ENCODE measurements at regions not wholly inside any gene's neighbourhood (a gene's known extent, or its start where the extent isn't known, plus 50 kb on each side); places are given as distances from the start of the nearest gene placed in this dataset.

GRCh38 chr2:75327334-75327733, 128.0 kb upstream of the TACR1 start:
- no peak for TF ChIP-seq CTCF (IDR thresholded peaks at IDR 0.05; ENCODE audit: poor library complexity)
- TF ChIP-seq EZH2phosphoT487 (IDR thresholded peaks at IDR 0.05; ENCODE audit: low read depth, severe bottlenecking, unreplicated experiment) = no peak
